Choroid plexus epithelial cell (primary cell): ENCODE measurements at regions not wholly inside any gene's neighbourhood (a gene's known extent, or its start where the extent isn't known, plus 50 kb on each side); places are given as distances from the start of the nearest gene placed in this dataset.

Source experiments
- DNase-seq: peaks from one replicate; pipeline ENCODE4 v3.0.0-alpha.2; 2010; ENCODE audit warnings: low read depth
- H3K4me3 ChIP-seq: 2 replicates; pipeline ENCODE4 v1.5.1; 2011; ENCODE audit warnings: low read depth, mild to moderate bottlenecking, control low read depth, low read length, moderate library complexity
- CTCF ChIP-seq: conservative IDR thresholded peaks from 2 replicates; pipeline ENCODE4 v1.5.1; 2011; ENCODE audit warnings: low read depth, mild to moderate bottlenecking, control low read depth, inconsistent platforms, low read length, moderate library complexity

- DNase-seq, result no peak
- no peak overlapping the region for H3K4me3 ChIP-seq
- TF ChIP-seq CTCF, result no peak
Measured at GRCh38 chr3:69456631-69457030, 70.7 kb upstream of the FRMD4B start.

- no peak overlapping the region for H3K4me3 ChIP-seq
- no peak for DNase-seq
- TF ChIP-seq CTCF, result no peak
Measured at GRCh38 chr3:69454204-69454787, 68.4 kb upstream of the FRMD4B start.

- H3K4me3 ChIP-seq, result no peak overlapping the region
- no peak for DNase-seq
- no peak for TF ChIP-seq CTCF
Measured at GRCh38 chr3:69452295-69452694, 66.4 kb upstream of the FRMD4B start.

GRCh38 chr3:69451594-69451993 is 65.7 kb upstream of the FRMD4B start:
- peak; percentile 26 for DNase-seq
- TF ChIP-seq CTCF, result peak; percentile 27
- no peak overlapping the region for H3K4me3 ChIP-seq

- H3K4me3 ChIP-seq, result no peak overlapping the region
- no peak for TF ChIP-seq CTCF
- no peak for DNase-seq
Measured at GRCh38 chr3:69448877-69449276, 63.0 kb upstream of the FRMD4B start.

- no peak for DNase-seq
- H3K4me3 ChIP-seq, result no peak overlapping the region
- no peak for TF ChIP-seq CTCF
Measured at GRCh38 chr3:69446402-69447072, 60.6 kb upstream of the FRMD4B start.

GRCh38 chr3:69445498-69445897 is 59.6 kb upstream of the FRMD4B start:
- H3K4me3 ChIP-seq, result no peak overlapping the region

More at GRCh38 chr3:69445498-69445897, 59.6 kb upstream of the FRMD4B start:
- DNase-seq, result no peak
- no peak for TF ChIP-seq CTCF
